A549 (cell line): ENCODE measurements at regions not wholly inside any gene's neighbourhood (a gene's known extent, or its start where the extent isn't known, plus 50 kb on each side); places are given as distances from the start of the nearest gene placed in this dataset.

Experiments
- ATAC-seq, 2 experiments: fragments of 200-7000 bp in 1 of 2; fragments of >200 bp in 1 of 2; cut with Nextera tagmentation in 1 of 2; cut with Tn5 transposase in 1 of 2; 3 replicates each; pipeline versions ENCODE4 v1.8.0 to v1.9.1; 2018 to 2020; ENCODE audit warnings: mild to moderate bottlenecking in 1 of 2, moderate library complexity in 1 of 2
- CTCF ChIA-PET: fragments of 300-600 bp; sonication (Branson Sonifier 250); formaldehyde crosslinking; extraction: SDS; loops from one replicate; lab custom pipeline; 2021; ENCODE audit warnings: antibody characterized with exemption, inconsistent platforms; lab: Yijun Ruan, JAX
- POLR2A ChIA-PET: fragments of 350-600 bp; formaldehyde crosslinking; extraction: SDS; loops from one replicate; lab custom pipeline; 2021; ENCODE audit warnings: antibody characterized with exemption, inconsistent platforms; lab: Yijun Ruan, JAX
- DNase-seq, 2 experiments: peaks; one replicate each; pipeline versions ENCODE4 v3.0.0 to v3.0.0-alpha.2; 2011 to 2016; ENCODE audit warnings: low read depth in 1 of 2, low spot score in 1 of 2
- FAIRE-seq: peaks from 2 replicates; lab custom pipeline; 2011; peaks lifted over from hg19 to GRCh38; lab: Jason Lieb, UNC
- H3K27ac ChIP-seq, 2 experiments: fragments of >200 bp; sonication (Bioruptor Twin); formaldehyde crosslinking; 3 replicates each; pipeline ENCODE4 v1.5.1; 2016 to 2017
- H3K4me1 ChIP-seq: fragments of >200 bp; sonication (Bioruptor Twin); formaldehyde crosslinking; 3 replicates; pipeline ENCODE4 v1.6.1; 2016
- H3K4me2 ChIP-seq: fragments of >200 bp; sonication (Bioruptor Twin); formaldehyde crosslinking; 3 replicates; pipeline ENCODE4 v1.6.1; 2016
- H3K4me3 ChIP-seq: fragments of >200 bp; sonication (Bioruptor Twin); formaldehyde crosslinking; 3 replicates; pipeline ENCODE4 v1.5.1; 2016
- H3K9me3 ChIP-seq: fragments of >200 bp; sonication (Bioruptor Twin); formaldehyde crosslinking; 3 replicates; pipeline ENCODE4 v1.6.1; 2016
- CBX2 ChIP-seq: fragments of 200-600 bp; sonication (generic); IDR thresholded peaks from 2 replicates; pipeline ENCODE4 v1.6.1; 2016; ENCODE audit warnings: low read depth, mild to moderate bottlenecking, borderline replicate concordance
- E2F6 ChIP-seq: IDR thresholded peaks from 2 replicates; pipeline ENCODE4 v1.6.1; 2012; ENCODE audit warnings: low read depth, borderline replicate concordance
- EHMT2 ChIP-seq: fragments of 200-600 bp; sonication (generic); IDR thresholded peaks from 2 replicates; pipeline ENCODE4 v1.6.1; 2016; ENCODE audit warnings: antibody characterized with exemption, low read depth, mild to moderate bottlenecking, moderate library complexity
- FOSL2 ChIP-seq, 2 experiments: fragments of 450-650 bp in 1 of 2; fragments of >200 bp in 1 of 2; sonication (Bioruptor Twin) in 1 of 2; formaldehyde crosslinking; IDR thresholded peaks; 2 replicates each; pipeline versions ENCODE4 v1.5.0 to v1.6.1; 2016 to 2020; ENCODE audit warnings: mild to moderate bottlenecking in 1 of 2, moderate library complexity in 1 of 2
- HDAC2 ChIP-seq: fragments of 200-600 bp; sonication (generic); IDR thresholded peaks from 2 replicates; pipeline ENCODE4 v1.6.1; 2016
- HES2 ChIP-seq: fragments of >200 bp; sonication (Bioruptor Twin); formaldehyde crosslinking; IDR thresholded peaks from 2 replicates; pipeline ENCODE4 v1.6.1; 2016
- JUNB ChIP-seq: fragments of >200 bp; sonication (Bioruptor Twin); formaldehyde crosslinking; IDR thresholded peaks from 2 replicates; pipeline ENCODE4 v1.6.1; 2016
- KDM5A ChIP-seq: fragments of 200-600 bp; sonication (generic); IDR thresholded peaks from 2 replicates; pipeline ENCODE4 v1.6.1; 2016; ENCODE audit warnings: antibody characterized with exemption, mild to moderate bottlenecking
- MAFK ChIP-seq: fragments of 450-650 bp; IDR thresholded peaks from 2 replicates; pipeline ENCODE4 v1.6.1; 2014; ENCODE audit not compliant: partially characterized antibody
- PBX3 ChIP-seq: IDR thresholded peaks from 2 replicates; pipeline ENCODE4 v1.6.1; 2012
- PHF8 ChIP-seq: fragments of 200-600 bp; sonication (generic); IDR thresholded peaks from 2 replicates; pipeline ENCODE4 v1.6.1; 2016; ENCODE audit warnings: low read depth, mild to moderate bottlenecking, antibody characterized with exemption, moderate library complexity, borderline replicate concordance
- RCOR1 ChIP-seq: fragments of 150-350 bp; IDR thresholded peaks from 2 replicates; pipeline ENCODE4 v1.6.1; 2014; ENCODE audit warnings: antibody characterized with exemption, low read length, low read depth
- RFX5 ChIP-seq: fragments of 450-650 bp; IDR thresholded peaks from 2 replicates; pipeline ENCODE4 v1.7.1; 2014; ENCODE audit warnings: antibody characterized with exemption, mild to moderate bottlenecking, moderate library complexity
- SMC3 ChIP-seq: fragments of >200 bp; sonication (Bioruptor Twin); formaldehyde crosslinking; IDR thresholded peaks from 3 replicates; pipeline ENCODE4 v1.6.1; 2018; ENCODE audit warnings: inconsistent platforms
- ZFP36 ChIP-seq: fragments of 450-650 bp; IDR thresholded peaks from 2 replicates; pipeline ENCODE4 v1.6.1; 2014; ENCODE audit warnings: borderline replicate concordance; ENCODE audit not compliant: partially characterized antibody
- WGBS: methylation state at CpG from one replicate; pipeline ENCODE4 v1.1.6; 2017; ENCODE audit errors: missing lambda C conversion rate; 5-methylcytosine and 5-hydroxymethylcytosine counted together
- TF ChIP-seq, protein P1 (sequence below): fragments of 450-650 bp; IDR thresholded peaks from 2 replicates; pipeline ENCODE4 v1.6.1; 2014; ENCODE audit warnings: antibody characterized with exemption
- TF ChIP-seq, protein P2 (sequence below): fragments of 200-600 bp; sonication (generic); IDR thresholded peaks from 2 replicates; pipeline ENCODE4 v1.6.1; 2016; ENCODE audit warnings: antibody characterized with exemption, mild to moderate bottlenecking, moderate library complexity

GRCh38 chr7:67894746-67895145 lies 898.1 kb downstream of the TYW1 start:
- CTCF ChIA-PET, result no interaction called here
- TF ChIP-seq SMC3 (no peak), CBX2 (no peak), FOSL2 (IDR thresholded peaks at IDR 0.05) (no peak), FOSL2 (CRISPR knock-in tag; IDR thresholded peaks at IDR 0.05) (no peak), ZFP36 (no peak), EHMT2 (no peak), E2F6 (no peak)
- TF ChIP-seq, protein P1, sequence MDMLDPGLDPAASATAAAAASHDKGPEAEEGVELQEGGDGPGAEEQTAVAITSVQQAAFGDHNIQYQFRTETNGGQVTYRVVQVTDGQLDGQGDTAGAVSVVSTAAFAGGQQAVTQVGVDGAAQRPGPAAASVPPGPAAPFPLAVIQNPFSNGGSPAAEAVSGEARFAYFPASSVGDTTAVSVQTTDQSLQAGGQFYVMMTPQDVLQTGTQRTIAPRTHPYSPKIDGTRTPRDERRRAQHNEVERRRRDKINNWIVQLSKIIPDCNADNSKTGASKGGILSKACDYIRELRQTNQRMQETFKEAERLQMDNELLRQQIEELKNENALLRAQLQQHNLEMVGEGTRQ, result no peak
- TF ChIP-seq, all 56 proteins: peak for 0
- DNase-seq, result no peak
- no peak overlapping the region for H3K27ac ChIP-seq
- no peak for ATAC-seq
- POLR2A ChIA-PET, result no interaction called here
- no peak overlapping the region for H3K4me2 ChIP-seq
- no peak overlapping the region for H3K4me3 ChIP-seq
- H3K9me3 ChIP-seq, result peaks cover 15% of the 10 kb centered on the region
- H3K4me1 ChIP-seq, result no peaks in the 10 kb centered on the region
- 46% methylated on average over 6 of the region's 6 CpGs for WGBS
- no peak for FAIRE-seq

DNA sequence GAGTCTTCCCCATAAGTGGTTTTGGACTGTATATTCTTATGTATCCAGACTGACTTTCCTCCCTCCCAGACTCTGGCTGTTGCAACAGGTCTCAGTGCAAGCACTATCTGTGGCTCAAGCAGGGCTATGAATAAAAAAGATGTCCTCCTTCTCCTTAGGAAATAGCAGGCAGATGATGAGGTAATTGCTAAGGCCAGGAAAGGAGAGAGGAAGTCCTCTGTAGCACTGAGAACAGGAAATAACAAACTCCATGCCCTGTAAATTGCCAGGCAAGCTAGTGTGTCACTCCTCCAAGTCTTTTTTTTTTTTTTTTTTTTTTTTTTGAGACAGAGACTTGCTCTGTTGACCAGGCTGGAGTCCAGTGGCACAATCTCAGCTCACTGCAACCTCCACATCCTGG lies 900.1 kb downstream of the TYW1 start:
- no peak for TF ChIP-seq KDM5A
- TF ChIP-seq HES2, result no peak
- TF ChIP-seq PBX3, result no peak
- no peak for TF ChIP-seq PHF8
- TF ChIP-seq RFX5, result no peak
- no peak for TF ChIP-seq RCOR1
- no peak for TF ChIP-seq SMC3
- TF ChIP-seq, protein P2, sequence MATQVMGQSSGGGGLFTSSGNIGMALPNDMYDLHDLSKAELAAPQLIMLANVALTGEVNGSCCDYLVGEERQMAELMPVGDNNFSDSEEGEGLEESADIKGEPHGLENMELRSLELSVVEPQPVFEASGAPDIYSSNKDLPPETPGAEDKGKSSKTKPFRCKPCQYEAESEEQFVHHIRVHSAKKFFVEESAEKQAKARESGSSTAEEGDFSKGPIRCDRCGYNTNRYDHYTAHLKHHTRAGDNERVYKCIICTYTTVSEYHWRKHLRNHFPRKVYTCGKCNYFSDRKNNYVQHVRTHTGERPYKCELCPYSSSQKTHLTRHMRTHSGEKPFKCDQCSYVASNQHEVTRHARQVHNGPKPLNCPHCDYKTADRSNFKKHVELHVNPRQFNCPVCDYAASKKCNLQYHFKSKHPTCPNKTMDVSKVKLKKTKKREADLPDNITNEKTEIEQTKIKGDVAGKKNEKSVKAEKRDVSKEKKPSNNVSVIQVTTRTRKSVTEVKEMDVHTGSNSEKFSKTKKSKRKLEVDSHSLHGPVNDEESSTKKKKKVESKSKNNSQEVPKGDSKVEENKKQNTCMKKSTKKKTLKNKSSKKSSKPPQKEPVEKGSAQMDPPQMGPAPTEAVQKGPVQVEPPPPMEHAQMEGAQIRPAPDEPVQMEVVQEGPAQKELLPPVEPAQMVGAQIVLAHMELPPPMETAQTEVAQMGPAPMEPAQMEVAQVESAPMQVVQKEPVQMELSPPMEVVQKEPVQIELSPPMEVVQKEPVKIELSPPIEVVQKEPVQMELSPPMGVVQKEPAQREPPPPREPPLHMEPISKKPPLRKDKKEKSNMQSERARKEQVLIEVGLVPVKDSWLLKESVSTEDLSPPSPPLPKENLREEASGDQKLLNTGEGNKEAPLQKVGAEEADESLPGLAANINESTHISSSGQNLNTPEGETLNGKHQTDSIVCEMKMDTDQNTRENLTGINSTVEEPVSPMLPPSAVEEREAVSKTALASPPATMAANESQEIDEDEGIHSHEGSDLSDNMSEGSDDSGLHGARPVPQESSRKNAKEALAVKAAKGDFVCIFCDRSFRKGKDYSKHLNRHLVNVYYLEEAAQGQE, result no peak
- no peak for TF ChIP-seq HDAC2
- no peak for TF ChIP-seq JUNB
- TF ChIP-seq, all 56 proteins: peak for 0

DNA sequence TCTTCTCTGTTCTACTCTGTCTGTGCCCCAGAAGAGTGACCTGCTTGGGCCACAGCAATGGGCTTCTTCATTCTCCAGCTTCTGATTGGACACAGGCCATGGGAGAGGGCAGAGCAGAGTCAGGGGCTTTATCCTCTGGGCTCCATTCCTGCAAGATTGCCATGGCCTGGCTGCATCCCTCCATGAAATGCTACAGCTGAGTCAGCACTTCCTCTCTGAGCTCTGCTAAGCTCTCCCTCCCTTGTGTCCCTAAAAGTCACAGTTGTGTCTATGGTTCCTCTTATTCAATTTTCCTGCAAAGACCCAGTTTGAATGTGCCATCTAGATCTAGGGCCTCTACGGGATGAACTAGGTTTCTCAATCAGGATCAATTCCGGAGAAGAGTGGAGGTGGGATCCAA lies 903.8 kb downstream of the TYW1 start:
- no peak for FAIRE-seq
- no peak overlapping the region for H3K27ac ChIP-seq
- no peak for ATAC-seq
- CTCF ChIA-PET, result interaction anchor here (0.6 to 1.5 kb wide), 2 partner anchors 9 to 1779 kb away, joined by 3 to 4 read pairs; no protein-coding TSS in a partner anchor
- H3K4me1 ChIP-seq, result no peaks in the 10 kb centered on the region
- DNase-seq, result no peak
- no peak overlapping the region for H3K4me2 ChIP-seq
- POLR2A ChIA-PET, result no interaction called here
- no peaks in the 10 kb centered on the region; the same call in 2 of the 3 replicates for H3K9me3 ChIP-seq
- 23% methylated on average over 2 of the region's 2 CpGs for WGBS
- H3K4me3 ChIP-seq, result no peak overlapping the region
- peak; percentile 94 for TF ChIP-seq MAFK
- no peak for TF ChIP-seq HDAC2

More for the DNA sequence above, 900.1 kb downstream of the TYW1 start:
- no peak for ATAC-seq
- no peaks in the 10 kb centered on the region for H3K4me1 ChIP-seq
- DNase-seq, result no peak
- FAIRE-seq, result no peak
- CTCF ChIA-PET, result no interaction called here
- no peak overlapping the region for H3K4me2 ChIP-seq
- H3K27ac ChIP-seq, result no peak overlapping the region
- H3K4me3 ChIP-seq, result no peak overlapping the region
- H3K9me3 ChIP-seq, result no peaks in the 10 kb centered on the region; the same call in 2 of the 3 replicates
- POLR2A ChIA-PET, result no interaction called here
